Stimulated activated CD8-positive, alpha-beta memory T cell treated with anti-CD3 and anti-CD28 coated beads, Interleukin-7, amount 100 ng/mL, for 24 hours (primary cell): ENCODE measurements at regions not wholly inside any gene's neighbourhood (a gene's known extent, or its start where the extent isn't known, plus 50 kb on each side); places are given as distances from the start of the nearest gene placed in this dataset.

Source experiments
- DNase-seq: peaks from one replicate; pipeline ENCODE4 v3.0.0-alpha.2; 2020; ENCODE audit warnings: low read depth

DNA sequence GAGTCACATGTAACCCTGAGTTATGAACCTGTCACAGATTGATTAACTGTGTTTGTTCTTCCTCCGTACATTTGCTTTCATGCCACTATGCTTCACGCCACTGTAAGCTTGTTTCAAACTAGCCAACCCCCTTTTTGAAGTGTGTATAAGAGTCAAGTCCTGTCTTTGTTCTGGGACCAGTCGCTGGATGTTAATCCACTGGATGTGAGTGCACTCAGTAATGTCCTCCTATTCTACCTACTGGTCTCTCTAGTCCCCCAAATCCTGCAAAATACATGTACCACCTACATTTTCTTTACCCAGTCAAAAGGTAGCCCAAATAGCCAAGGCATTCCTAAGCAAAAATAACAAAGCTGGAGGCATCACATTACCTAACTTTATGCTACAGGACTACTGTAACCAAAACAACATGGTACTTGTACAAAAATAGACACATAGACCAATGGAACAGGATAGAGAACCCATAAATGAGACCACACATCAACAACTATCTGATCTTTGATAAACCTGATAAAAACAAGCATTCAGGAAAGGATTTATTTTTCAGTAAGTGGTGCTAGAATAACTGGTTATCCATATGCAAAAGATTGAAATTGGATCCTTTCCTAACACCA lies 1139.1 kb upstream of the SEMA6A start:
- no peak for DNase-seq

- no peak for DNase-seq
Observed at GRCh38 chr5:117701062-117701461, 1126.4 kb upstream of the SEMA6A start.

DNA sequence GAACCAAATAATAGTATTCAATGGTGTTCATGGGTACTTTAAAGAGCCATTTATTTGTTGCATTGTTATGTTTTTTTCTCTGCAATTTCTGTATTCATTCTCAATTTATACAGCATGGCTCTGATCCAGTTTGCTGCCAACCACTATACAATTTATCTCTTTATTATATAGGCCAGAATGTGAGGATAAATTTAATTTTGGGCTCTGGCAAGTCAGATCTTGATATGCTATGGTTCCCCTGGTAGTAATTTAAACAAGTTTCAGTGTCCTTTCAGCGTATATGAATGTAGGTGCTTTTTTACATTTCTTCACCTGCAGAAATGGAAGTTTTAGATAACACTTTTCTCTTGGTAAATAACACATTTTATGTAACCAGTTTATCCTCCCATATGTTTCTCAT lies 1118.0 kb upstream of the SEMA6A start:
- DNase-seq = no peak

DNA sequence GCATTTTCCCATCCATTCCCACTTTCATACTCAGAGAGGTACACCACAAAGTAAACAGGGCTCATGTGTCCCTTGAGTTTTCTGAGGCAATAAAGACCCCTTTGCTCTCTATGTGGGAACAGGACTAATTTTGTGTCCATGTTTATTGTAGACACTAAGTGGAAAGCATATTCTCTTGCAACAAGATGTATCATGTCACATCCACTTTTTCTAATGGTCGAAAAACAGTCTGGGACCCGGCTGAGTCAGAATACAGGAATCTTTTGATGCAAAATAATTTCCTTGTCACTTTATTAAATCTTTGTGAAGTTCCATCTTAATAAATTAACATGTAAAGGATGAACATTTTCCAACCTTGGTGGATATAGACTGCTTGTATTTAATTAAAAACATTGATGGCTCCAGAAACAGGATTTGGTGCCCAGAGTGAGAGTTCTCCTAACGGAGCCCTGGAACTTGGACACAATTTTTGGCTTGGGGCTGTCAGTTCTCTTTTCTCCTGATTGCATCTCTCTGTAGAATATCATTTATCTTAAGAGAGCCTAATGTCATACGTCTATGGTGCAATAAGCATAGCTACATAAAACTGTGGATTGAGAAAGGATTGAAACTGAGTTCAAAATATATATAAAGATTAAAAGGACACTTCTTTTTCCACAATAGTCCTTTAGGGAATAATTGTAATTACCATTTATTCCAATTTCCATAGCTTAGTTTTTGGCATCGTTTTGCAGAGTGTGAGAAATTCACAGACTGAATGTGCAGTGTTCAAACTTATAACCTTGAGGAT lies 1116.7 kb upstream of the SEMA6A start:
- DNase-seq = no peak

- DNase-seq = no peak
Observed at GRCh38 chr5:117690612-117691011, 1116.0 kb upstream of the SEMA6A start.

GRCh38 chr5:117686926-117687325 lies 1112.3 kb upstream of the SEMA6A start:
- no peak for DNase-seq

- no peak for DNase-seq
Observed at GRCh38 chr5:117682416-117682815, 1107.8 kb upstream of the SEMA6A start.

DNA sequence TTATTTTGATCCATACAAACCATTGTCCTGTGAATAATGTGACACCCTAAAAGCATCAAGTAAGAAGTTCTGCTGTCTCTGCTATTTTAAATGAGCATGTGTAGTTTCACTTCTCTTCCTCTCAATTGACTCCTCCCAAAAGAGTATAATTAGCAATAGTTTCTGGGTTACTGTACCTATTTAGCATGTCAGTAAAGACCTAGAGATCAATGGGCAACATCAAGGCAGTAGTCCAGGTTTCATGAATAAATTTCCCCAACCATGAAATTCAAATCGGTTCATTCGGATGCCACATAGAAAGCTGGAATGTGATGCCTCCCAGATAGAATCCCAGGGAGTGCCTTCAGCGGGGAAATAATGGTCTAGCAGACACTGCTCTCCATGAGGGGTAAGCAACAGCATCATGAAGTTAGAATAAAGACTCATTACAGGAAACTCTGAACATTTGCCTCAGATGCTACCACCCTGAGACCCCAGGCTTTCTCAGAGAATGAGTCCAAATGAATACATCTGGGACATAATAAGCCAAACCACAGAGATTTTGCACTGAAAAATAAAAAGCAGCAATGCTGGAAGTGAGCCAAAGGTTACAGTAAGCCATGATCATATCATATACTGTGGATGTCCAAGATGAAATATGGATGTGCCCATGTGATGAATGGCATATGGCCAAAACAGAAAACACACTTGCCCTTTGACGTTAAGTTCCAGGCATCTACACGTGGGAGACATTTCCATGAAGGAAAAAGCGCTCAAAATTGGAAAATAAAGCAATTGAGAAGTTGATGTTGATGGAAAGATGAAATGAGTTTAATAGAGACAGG lies 1107.0 kb upstream of the SEMA6A start:
- DNase-seq = no peak

GRCh38 chr5:117680426-117680825 lies 1105.8 kb upstream of the SEMA6A start:
- DNase-seq = no peak

DNA sequence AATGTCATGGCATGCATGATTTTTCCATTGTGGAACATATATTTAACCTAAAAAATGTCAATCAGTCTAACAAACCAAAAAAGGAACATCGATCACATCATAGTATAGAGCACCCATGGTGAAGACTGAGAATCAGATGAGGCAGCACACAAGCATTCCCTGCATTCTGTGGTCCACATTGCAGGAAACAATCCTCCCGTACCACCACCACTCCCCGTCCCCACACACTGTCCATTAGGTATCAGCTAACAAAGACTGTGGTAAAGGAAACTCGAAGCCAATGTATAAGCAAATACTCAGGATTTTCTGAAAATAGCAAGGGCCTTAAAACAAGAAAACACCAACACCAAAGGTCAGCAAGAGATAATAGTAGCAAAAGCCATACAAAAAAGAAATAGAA lies 1104.4 kb upstream of the SEMA6A start:
- DNase-seq = no peak

GRCh38 chr5:117675646-117676045 lies 1101.0 kb upstream of the SEMA6A start:
- DNase-seq = no peak

DNA sequence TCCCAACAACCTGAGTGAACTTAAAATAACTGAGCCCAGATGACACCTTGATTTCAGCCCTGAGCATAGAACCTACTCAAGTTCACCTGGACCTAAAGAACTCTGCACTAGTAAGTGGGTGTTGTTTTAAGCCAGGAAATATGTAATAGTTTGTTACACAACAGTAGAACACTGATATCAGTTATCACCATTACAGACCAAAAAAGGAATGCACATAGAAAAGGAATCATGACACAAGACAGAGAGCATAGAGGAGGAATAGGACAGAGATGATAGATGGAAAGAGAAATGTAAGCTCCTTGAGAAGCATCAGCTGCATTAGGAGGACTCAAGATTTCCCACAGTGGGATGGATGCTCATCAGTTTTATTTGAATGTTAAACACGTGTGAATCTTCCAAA lies 1096.9 kb upstream of the SEMA6A start:
- DNase-seq = no peak

- DNase-seq = no peak
Observed at GRCh38 chr5:117667105-117667504, 1092.5 kb upstream of the SEMA6A start.

DNA sequence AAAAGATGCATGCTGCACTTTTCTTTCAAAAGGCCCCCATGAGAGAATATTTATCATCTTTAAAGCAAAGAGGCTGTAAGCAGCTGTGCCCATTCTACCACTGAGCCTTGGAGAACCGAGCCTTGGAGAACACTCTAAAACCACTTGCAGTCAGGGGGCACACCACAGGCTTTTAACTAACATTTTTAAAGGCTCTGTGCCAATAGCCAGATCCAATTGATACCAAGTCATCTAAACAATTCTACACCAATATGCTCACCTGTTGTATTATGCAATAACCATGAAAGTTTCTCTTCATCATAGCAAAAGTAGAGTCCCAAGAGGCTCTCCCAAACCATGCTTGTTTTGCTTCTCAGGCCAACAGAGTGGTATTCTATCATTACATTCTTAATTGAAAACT lies 1090.5 kb upstream of the SEMA6A start:
- no peak for DNase-seq

- DNase-seq = no peak
Observed at GRCh38 chr5:117662361-117662760, 1087.7 kb upstream of the SEMA6A start.

DNA sequence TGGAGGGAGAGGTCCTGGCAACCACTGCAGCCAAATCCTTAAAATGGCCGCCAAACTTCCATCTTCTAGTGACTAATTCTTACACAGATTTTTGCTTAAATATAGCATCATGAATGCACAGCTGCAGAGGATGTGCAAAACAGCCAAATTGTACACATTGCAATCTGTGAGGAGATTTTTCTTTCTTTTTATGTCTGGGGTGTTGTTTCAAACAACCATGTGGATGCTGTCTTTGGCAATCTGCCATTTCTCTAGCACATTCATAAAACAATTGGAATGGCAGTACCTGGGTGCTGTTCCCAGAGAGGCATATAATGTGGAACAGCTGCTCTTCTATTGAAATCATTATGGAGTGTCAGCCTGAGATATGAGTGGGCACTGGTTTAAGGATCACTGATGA lies 1082.9 kb upstream of the SEMA6A start:
- DNase-seq = no peak

DNA sequence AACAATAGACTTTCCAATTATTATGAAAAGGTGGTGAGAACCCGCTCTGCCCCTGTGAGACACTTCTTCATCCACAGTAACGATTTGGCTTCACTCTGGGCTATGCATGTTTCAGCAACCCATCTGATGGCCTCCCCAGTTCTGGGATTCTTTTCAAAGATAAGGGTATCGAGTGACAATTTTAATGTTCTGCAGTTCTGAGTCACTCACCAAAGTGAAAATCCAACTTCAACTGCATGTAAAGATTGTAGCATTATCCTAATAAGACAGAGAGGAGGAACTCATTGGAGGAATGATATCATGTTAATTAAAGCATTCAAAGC lies 1078.3 kb upstream of the SEMA6A start:
- DNase-seq = no peak

- DNase-seq = no peak
Observed at GRCh38 chr5:117652036-117652957, 1077.7 kb upstream of the SEMA6A start.

GRCh38 chr5:117649821-117650220 lies 1075.2 kb upstream of the SEMA6A start:
- DNase-seq = no peak

DNA sequence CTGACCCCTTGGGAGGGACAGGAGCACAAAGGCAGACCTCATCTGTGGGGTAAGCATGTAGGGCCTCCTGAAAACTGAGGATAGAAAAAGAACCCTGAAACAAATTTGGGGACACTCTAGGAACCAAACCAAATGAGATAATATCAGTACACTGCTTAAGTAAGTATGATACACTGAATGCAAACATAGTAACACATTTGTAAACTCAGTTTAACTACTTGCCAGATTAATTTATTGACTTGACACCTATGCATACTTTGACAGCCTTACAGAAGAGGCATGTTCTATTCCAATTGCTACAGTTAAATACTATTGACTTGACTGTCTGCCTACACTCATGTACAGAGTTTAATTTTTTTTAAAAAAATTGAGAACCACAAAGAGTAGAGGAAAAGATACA lies 1070.8 kb upstream of the SEMA6A start:
- DNase-seq = no peak

- no peak for DNase-seq
Observed at GRCh38 chr5:117638581-117638980, 1064.0 kb upstream of the SEMA6A start.

- no peak for DNase-seq
Observed at GRCh38 chr5:117633093-117633492, 1058.5 kb upstream of the SEMA6A start.
